GM21515 (cell line): ENCODE measurements at regions not wholly inside any gene's neighbourhood (a gene's known extent, or its start where the extent isn't known, plus 50 kb on each side); places are given as distances from the start of the nearest gene placed in this dataset.
A peak's percentile ranks its signal among the peaks of the same experiment; 100 is the strongest.

Experiments
- ATAC-seq: cut with Tn5 transposase; IDR thresholded peaks from one replicate; pipeline ENCODE4 v1.9.1; 2021; ENCODE audit not compliant: unreplicated experiment

DNA sequence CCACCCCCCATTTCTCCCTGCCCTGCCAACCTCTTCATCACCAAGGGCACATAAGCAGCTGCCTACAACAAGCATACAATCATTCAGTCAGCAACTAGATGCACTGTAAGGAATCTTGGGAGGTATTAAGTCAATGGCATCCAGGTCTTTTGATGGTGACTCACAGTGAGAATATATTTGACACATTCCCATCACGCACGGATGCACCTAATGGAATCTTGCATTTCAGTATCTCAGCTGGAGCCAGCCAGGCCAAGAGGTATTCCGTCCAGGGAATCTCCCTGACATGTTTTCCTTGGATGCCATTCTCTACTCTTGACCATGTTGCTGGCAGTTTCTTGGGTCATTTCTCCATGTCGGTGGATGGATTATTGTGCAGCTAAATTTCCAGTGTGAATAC lies 73.9 kb upstream of the CAPRIN2 start:
- no peak for ATAC-seq

DNA sequence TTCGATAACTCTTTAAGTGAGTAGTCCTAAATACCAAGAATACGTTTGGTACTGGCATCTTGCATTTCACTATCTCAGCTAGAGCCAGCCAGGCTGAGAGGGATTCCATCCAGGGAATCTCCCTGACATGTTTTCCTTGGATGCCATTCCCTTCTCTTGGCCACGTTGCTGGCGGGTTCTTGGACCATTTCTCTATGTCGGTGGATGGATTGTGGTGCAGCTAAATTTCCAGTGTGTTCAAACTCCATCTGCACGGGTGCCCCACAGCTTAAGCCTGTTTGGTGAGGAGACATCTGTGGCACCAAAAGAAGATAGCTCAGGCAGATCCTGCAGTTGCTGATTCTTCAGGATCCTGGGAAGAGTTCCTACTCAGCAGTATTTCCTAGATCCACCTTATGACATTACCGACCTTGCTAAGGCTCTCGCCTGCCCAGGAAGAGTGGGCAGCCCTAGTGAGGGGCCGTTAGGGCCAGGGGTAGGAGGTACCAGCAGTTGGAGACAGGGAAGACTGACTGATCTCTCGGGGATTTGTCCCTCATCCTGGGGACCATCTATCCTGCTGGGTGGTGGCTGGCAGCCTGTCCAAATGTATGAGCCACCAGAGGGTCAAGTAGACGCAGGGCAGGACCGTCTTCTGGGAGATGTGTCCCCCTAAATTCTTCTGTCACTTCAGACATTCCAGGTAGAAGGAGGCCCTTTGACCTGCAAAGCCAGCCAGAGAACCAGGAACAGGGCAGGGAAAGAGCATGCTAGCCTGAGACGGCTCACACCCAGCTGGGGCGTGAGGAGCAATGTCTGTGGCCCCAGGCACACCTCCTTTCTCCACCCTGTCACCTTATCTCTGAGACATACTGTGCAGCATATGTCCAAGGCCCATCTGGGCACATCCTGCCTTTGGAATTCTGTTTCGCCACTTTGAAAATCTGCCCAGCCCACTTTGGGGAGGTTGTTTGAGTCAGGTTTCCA lies 72.6 kb upstream of the CAPRIN2 start:
- ATAC-seq, result no peak

DNA sequence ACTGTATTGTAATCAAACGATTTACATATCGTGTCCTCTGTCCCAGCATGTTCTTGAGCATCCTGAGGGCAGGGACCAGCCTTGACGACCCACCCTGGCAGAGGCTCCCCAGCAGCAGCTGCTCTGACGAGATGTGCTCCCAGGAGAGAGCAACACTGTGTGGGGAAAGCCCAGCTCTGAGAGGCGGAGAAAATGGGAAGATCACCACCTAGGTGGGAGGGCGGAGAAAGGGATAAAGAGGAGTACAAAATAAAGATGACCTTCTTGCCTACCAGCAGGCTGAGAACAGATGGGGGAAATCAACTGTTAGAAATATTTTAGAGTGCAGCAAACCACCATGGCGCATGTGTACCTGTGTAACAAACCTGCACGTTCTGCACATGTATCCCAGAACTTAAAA lies 71.5 kb upstream of the CAPRIN2 start:
- no peak for ATAC-seq

DNA sequence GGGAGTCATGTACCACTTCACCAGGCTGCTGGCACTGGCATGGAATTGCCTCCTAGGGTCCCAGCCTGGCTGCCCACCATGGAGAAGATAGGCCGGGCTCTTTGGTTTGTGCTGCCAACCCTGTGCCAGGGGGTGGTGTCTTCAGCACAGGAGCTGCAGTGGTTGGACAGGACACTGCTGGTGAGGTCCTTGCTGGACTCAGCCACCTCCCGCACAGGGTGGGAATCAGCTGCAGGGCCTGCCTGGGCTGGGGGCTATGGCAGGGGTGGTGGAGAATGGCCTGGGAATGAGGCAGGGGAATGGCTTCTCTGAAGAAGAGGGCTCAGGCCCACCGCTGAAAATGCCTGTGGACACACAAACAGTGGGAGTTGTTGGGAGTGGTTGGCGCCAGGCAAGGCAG lies 70.6 kb upstream of the CAPRIN2 start:
- ATAC-seq, result no peak

DNA sequence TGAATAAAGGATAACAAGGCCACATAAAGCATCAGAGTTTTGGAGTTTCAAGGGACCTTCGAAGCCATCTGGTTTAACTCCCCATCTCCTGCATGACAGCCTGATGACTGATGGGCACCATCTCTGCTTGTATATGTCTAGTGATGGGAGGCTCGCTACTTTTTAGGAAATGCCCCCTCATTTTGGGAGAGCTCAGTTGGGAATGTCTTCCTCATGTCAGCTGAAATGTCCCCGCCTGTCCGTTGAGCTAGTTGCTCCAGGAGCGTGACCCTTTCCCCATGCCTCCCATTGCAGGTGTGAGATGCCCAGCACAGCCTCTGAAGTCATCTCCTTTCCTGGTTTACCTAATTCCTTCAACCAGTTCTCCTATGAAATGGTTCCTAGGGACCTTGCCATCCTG lies 69.6 kb upstream of the CAPRIN2 start:
- no peak for ATAC-seq

- ATAC-seq, result no peak
Observed at GRCh38 chr12:30823764-30824163, 69.0 kb upstream of the CAPRIN2 start.

DNA sequence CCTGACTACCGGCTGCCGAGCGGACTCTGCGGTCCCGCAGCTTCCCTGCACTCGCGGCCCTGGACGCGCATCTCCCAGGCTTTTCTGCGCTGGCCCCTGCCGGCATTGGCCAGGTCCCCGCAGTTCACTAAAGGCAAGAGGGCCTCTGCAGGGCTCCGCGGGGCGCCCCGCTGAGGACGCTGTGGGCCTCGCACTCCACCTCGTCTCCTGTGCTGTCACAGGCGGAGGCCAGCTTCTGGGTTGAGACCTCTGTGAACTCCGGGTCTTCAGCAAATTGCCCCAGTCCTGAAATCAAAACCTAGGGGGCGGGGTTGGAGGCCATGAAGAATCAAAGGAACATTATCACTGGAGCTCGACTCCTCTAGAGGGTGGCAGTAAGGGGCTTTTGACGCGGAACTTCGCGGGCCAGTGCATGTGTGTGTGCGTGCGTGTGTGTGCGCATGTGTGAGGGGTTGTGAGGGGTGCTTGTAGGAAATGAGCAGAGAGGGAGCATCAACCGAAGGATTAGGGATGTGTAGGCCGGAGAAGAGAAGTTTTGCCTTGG lies 68.5 kb upstream of the CAPRIN2 start:
- ATAC-seq, result peak; percentile 40

- peak; percentile 58 for ATAC-seq
Observed at GRCh38 chr12:30822385-30823155, 67.8 kb upstream of the CAPRIN2 start.

DNA sequence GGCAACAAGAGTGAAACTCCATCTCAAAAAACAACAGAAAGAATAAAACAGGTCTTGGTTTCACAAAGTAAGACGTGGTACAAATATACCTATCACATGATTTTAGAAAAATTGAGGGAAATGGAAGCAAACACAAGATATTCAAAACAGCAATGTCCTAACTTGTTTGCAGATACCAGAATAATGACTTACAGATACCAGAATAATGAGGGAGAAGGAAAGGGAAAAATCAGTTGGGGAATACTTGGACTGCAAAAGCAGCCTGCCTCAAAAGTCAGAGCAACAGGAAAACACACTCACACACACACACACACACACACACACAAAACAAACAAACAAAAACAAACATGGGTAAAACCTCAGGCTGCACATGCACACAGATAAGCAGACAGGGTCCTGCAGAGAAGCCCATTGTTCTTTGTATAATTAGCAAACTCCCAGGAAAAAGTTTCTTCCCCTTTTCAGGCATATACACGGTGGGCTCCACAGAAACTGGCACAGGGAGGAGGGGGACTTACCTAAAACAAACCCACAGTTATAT lies 65.7 kb upstream of the CAPRIN2 start:
- no peak for ATAC-seq

- no peak for ATAC-seq
Observed at GRCh38 chr12:30818562-30818961, 63.8 kb upstream of the CAPRIN2 start.

DNA sequence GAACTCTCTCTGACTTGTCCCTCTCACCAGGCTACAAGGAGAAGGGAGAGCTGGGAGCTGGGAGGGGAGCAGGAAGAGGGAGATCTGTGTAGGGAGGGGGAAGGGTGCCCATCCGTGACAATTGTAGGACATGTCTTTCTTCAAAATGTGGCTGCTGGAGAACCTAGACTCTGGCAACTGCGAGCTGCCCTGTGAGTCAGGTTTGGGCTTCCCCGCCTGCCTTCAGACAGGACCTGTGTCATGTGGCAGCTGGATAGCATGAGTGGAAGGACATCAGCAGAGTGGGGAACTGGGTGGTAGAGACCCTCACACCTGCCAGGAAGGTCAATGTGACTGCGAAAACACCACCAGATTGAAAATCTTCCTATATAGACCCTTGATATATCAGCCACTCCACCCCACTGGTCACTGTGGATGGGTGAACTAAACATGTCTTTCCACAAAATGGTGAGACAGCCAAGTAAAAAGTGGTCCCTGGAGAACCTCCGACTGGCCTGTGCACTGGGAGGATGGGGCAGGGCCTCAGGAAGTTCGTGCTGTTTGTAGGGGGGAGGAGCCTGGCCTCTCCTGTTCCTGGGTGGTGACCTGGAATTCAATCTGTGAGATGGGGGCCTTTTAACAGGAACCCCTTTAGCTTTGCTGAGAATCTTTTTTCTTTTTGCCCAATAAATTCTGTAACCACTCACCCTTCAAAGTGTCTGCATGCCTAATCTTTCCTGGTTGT lies 62.2 kb upstream of the CAPRIN2 start:
- no peak for ATAC-seq

DNA sequence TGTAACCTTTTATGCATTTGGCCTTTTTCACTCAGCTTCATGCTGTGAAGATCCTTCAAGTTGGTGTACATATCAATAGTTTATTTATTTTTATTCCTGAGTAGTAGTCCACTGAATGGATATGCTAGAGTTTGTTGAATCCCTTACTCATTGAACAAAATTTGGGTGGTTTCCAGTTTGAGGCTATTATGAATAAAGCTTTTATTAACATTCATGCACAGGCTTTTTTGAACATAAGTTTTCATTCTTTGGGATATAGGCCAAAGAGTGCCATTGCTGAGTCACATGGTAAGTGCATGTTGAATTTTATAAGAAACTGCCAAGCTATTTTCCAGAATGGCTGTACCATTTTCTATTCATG lies 59.5 kb upstream of the CAPRIN2 start:
- no peak for ATAC-seq

- ATAC-seq, result no peak
Observed at GRCh38 chr12:30813525-30814294, 59.0 kb upstream of the CAPRIN2 start.

GRCh38 chr12:30811966-30812365 lies 57.2 kb upstream of the CAPRIN2 start:
- no peak for ATAC-seq

DNA sequence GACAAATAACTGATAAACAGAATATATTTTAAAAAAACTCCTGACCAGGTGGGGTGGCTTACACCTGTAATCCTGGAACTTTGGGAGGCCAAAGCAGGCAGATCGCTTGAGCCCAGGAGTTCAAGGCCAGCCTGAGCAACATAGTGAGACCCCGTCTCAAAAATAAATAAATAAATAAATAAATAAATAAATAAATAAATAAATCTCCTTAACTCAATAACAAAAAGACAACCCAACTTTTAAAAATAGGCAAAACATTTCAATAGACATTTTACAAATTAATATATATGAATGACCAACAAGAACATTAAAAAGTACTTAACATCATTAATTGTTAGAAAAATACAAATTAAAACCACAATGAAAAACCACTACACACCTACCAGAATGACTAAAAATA lies 56.2 kb upstream of the CAPRIN2 start:
- no peak for ATAC-seq

GRCh38 chr12:30807695-30808034 lies 52.9 kb upstream of the CAPRIN2 start:
- ATAC-seq, result no peak

DNA sequence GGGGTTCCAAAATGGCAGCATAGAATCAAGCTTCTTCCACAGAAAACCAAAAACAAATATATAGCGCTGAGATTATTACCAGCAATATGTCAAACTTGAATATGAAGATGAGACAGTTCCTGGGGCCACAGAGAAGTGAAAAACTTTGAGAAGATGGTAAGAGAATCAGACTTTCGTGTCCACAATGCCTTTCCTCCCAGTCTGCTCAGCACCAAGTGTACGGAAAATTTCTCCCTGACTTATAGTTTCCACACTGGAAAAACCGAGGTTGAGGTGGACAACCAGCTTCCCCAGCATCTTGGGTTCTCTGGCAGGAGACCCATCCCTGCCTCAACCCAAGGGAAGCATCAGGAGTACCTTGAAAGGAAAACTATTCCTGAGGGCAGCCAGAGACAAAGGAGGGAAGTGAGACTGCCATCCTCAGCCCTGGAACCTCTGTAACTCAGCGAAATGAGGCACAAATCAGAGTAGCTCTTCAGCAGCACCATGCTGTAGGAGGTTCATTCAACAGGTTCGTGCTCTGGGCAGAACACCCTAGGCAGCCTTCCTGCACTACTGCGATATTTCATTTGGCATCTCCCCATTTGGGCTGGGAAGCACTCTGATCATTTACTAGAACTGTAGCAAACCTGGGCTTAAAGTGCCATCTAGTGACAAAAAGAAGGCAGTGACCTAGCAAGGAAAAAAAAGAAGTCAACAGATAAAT lies 52.4 kb upstream of the CAPRIN2 start:
- peak; percentile 54 for ATAC-seq

DNA sequence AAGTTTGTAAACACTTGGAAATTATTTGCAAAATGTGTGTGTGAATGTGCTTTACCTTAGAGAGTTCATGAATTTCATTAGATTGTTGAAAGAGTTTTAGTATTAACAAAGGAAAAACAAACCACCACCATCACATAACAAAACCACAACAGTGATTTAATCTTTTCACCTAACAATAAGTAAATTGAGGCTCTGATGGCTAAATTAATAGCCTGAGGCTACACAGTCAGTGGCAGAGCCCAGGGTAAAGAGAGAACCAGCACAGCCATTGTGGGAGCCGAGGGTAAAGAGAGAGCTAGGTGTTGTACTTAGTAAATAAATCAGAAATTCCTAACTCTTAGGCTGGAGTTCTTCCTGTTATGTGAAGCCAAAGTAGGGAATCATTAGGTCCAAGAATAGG lies 51.2 kb upstream of the CAPRIN2 start:
- no peak for ATAC-seq
